HepG2 (cell line): ENCODE measurements at regions not wholly inside any gene's neighbourhood (a gene's known extent, or its start where the extent isn't known, plus 50 kb on each side); places are given as distances from the start of the nearest gene placed in this dataset.

Experiments used
- FOXA1 ChIP-seq, 2 experiments: fragments of 450-650 bp in 1 of 2; sonication (generic) in 1 of 2; formaldehyde crosslinking in 1 of 2; IDR thresholded peaks; 2 replicates each; pipeline versions ENCODE4 v1.4.0 to v1.6.1; 2016 to 2020; ENCODE audit warnings: missing genetic modification reagents in 1 of 2
- HNF1A ChIP-seq, 2 experiments: sonication (generic) in 1 of 2; formaldehyde crosslinking in 1 of 2; IDR thresholded peaks; 2 replicates each; pipeline versions ENCODE4 v1.4.0 to v1.6.1; 2016 to 2020; ENCODE audit warnings: borderline replicate concordance in 1 of 2, low read depth in 1 of 2, mild to moderate bottlenecking in 1 of 2, missing genetic modification reagents in 1 of 2
- IKZF5 ChIP-seq: IDR thresholded peaks from 2 replicates; pipeline ENCODE4 v1.6.1; 2018; ENCODE audit warnings: missing genetic modification reagents, mild to moderate bottlenecking, missing compliant biosample characterization
- IRF2 ChIP-seq: IDR thresholded peaks from 2 replicates; pipeline ENCODE4 v1.6.1; 2018; ENCODE audit warnings: missing genetic modification reagents, missing compliant biosample characterization
- MIXL1 ChIP-seq: IDR thresholded peaks from 2 replicates; pipeline ENCODE4 v1.6.1; 2016
- NCOA2 ChIP-seq: sonication (generic); formaldehyde crosslinking; IDR thresholded peaks from 2 replicates; pipeline ENCODE4 v1.8.0; 2022; ENCODE audit warnings: inconsistent platforms
- NR2F6 ChIP-seq, 2 experiments: IDR thresholded peaks; 2 replicates each; pipeline ENCODE4 v1.6.1; 2016; ENCODE audit warnings: antibody characterized with exemption in 1 of 2, mild to moderate bottlenecking in 1 of 2
- SRSF4 ChIP-seq: fragments of 200-400 bp; formaldehyde crosslinking; IDR thresholded peaks from one replicate; pipeline ENCODE4 v1.6.1; 2018; ENCODE audit warnings: mild to moderate bottlenecking, low read depth, low read length, moderate library complexity; ENCODE audit not compliant: poor library complexity, severe bottlenecking
- STAT6 ChIP-seq: sonication (generic); formaldehyde crosslinking; IDR thresholded peaks from 2 replicates; pipeline ENCODE4 v1.4.0; 2020; ENCODE audit warnings: missing genetic modification reagents, mild to moderate bottlenecking, borderline replicate concordance
- U2AF1 ChIP-seq: fragments of 200-400 bp; formaldehyde crosslinking; optimal IDR thresholded peaks from 2 replicates; pipeline ENCODE3; 2017; ENCODE audit warnings: mild to moderate bottlenecking, low read depth, low read length
- ZBTB46 ChIP-seq: sonication (generic); formaldehyde crosslinking; IDR thresholded peaks from 2 replicates; pipeline ENCODE4 v1.4.0; 2020; ENCODE audit warnings: mild to moderate bottlenecking, missing genetic modification reagents, borderline replicate concordance
- ZBTB49 ChIP-seq: sonication (generic); formaldehyde crosslinking; IDR thresholded peaks from 2 replicates; pipeline ENCODE4 v1.4.0; 2020; ENCODE audit warnings: missing genetic modification reagents, borderline replicate concordance
- ZFAT ChIP-seq: sonication (generic); formaldehyde crosslinking; conservative IDR thresholded peaks from 2 replicates; pipeline ENCODE4 v1.8.1; 2023; ENCODE audit warnings: missing genetic modification reagents, inconsistent platforms
- ZNF121 ChIP-seq: sonication (generic); formaldehyde crosslinking; IDR thresholded peaks from 2 replicates; pipeline ENCODE4 v1.5.0; 2020; ENCODE audit warnings: mild to moderate bottlenecking, missing genetic modification reagents
- ZNF501 ChIP-seq: sonication (generic); formaldehyde crosslinking; IDR thresholded peaks from 2 replicates; pipeline ENCODE4 v1.5.1; 2020; ENCODE audit warnings: mild to moderate bottlenecking, moderate library complexity, missing genetic modification reagents
- ZSCAN29 ChIP-seq: sonication (generic); formaldehyde crosslinking; conservative IDR thresholded peaks from 2 replicates; pipeline ENCODE4 v1.4.0; 2020; ENCODE audit warnings: mild to moderate bottlenecking, missing genetic modification reagents

GRCh38 chr3:80993241-80993945, 768.1 kb downstream of the GBE1 start (continued):
- TF ChIP-seq HNF1A (IDR thresholded peaks at IDR 0.05; ENCODE audit: low read depth) (0 out of 2 replicates have a peak, but pooled peaks have one; percentile 59), HNF1A (CRISPR knock-in tag; IDR thresholded peaks at IDR 0.05; ENCODE audit: borderline replicate concordance) (no peak), FOXA1 (IDR thresholded peaks at IDR 0.05) (no peak), FOXA1 (CRISPR knock-in tag; IDR thresholded peaks at IDR 0.05) (no peak), NR2F6 (IDR thresholded peaks at IDR 0.05) (peak; percentile 32; the same call in 1 of the 2 replicates), NR2F6 (CRISPR knock-in tag; IDR thresholded peaks at IDR 0.05) (no peak), ZNF501 (CRISPR knock-in tag) (no peak), NCOA2 (CRISPR knock-in tag) (no peak), SRSF4 (no peak), ZBTB49 (CRISPR knock-in tag) (no peak), MIXL1 (CRISPR knock-in tag) (peak; percentile 40; the same call in 1 of the 2 replicates), U2AF1 (no peak), STAT6 (CRISPR knock-in tag) (no peak), IKZF5 (CRISPR knock-in tag) (no peak), ZBTB46 (CRISPR knock-in tag) (no peak), IRF2 (CRISPR knock-in tag) (no peak), ZSCAN29 (CRISPR knock-in tag) (0 out of 2 replicates have a peak, but pooled peaks have one; percentile 42), ZFAT (no peak), ZNF121 (CRISPR knock-in tag) (no peak)
